DOHH2 (cell line): ENCODE measurements at regions not wholly inside any gene's neighbourhood (a gene's known extent, or its start where the extent isn't known, plus 50 kb on each side); places are given as distances from the start of the nearest gene placed in this dataset.

Experiments
- H3F3A ChIP-seq: fragments of 200-600 bp; sonication (generic), shearing (Covaris generic); 2 replicates; pipeline ENCODE4 v1.6.0; 2016; ENCODE audit warnings: antibody characterized with exemption, mild to moderate bottlenecking; ENCODE audit not compliant: control insufficient read depth, insufficient read depth
- H3K27ac ChIP-seq: fragments of 200-600 bp; sonication (generic); 2 replicates; pipeline ENCODE4 v1.5.1; 2014; ENCODE audit warnings: low read depth, mild to moderate bottlenecking, low read length, moderate library complexity
- H3K27me3 ChIP-seq: fragments of 200-600 bp; sonication (generic); 2 replicates; pipeline ENCODE4 v1.6.1; 2014; ENCODE audit warnings: mild to moderate bottlenecking, low read length, mixed read lengths; ENCODE audit not compliant: control insufficient read depth
- H3K36me3 ChIP-seq: fragments of 200-600 bp; sonication (generic); 2 replicates; pipeline ENCODE4 v1.6.1; 2014; ENCODE audit warnings: mild to moderate bottlenecking, low read length, moderate library complexity, mixed read lengths; ENCODE audit not compliant: control insufficient read depth
- H3K4me1 ChIP-seq: fragments of 200-600 bp; sonication (generic); 2 replicates; pipeline ENCODE4 v1.6.1; 2014; ENCODE audit warnings: mild to moderate bottlenecking, low read length, mixed read lengths; ENCODE audit not compliant: control insufficient read depth
- H3K4me2 ChIP-seq: fragments of 200-600 bp; sonication (generic); 2 replicates; pipeline ENCODE4 v1.6.0; 2014; ENCODE audit warnings: mild to moderate bottlenecking, low read length, moderate library complexity
- H3K4me3 ChIP-seq: fragments of 200-600 bp; sonication (generic); 2 replicates; pipeline ENCODE4 v1.5.1; 2014; ENCODE audit warnings: mild to moderate bottlenecking, low read length, mixed read lengths
- H3K79me2 ChIP-seq: fragments of 200-600 bp; sonication (generic); 2 replicates; pipeline ENCODE4 v1.6.1; 2014; ENCODE audit warnings: mild to moderate bottlenecking, low read length, mixed read lengths; ENCODE audit not compliant: control insufficient read depth
- H3K9me2 ChIP-seq: fragments of 200-600 bp; sonication (generic); replicated peaks from 2 replicates; pipeline ENCODE4 v1.6.1; 2014; ENCODE audit warnings: mild to moderate bottlenecking, low read length, mixed read lengths; ENCODE audit not compliant: control insufficient read depth
- H3K9me3 ChIP-seq: fragments of 200-600 bp; sonication (generic); 2 replicates; pipeline ENCODE4 v1.6.1; 2014; ENCODE audit warnings: antibody characterized with exemption, low read length, mixed read lengths; ENCODE audit not compliant: control insufficient read depth, insufficient read depth
- H4K20me1 ChIP-seq: fragments of 200-600 bp; sonication (generic); 2 replicates; pipeline ENCODE4 v1.6.0; 2014; ENCODE audit warnings: low read depth, mild to moderate bottlenecking, antibody characterized with exemption, low read length, moderate library complexity; ENCODE audit not compliant: control insufficient read depth, insufficient read depth
- EZH2phosphoT487 ChIP-seq: fragments of 200-600 bp; sonication (generic); IDR thresholded peaks from 2 replicates; pipeline ENCODE4 v1.6.1; 2017; ENCODE audit warnings: borderline replicate concordance, mild to moderate bottlenecking, antibody characterized with exemption, low read length, moderate library complexity, mixed read lengths
- TF ChIP-seq, protein P1 (sequence below): fragments of 200-600 bp; sonication (generic); IDR thresholded peaks from one replicate; pipeline ENCODE4 v1.5.1; 2014; ENCODE audit warnings: antibody characterized with exemption, mild to moderate bottlenecking, low read depth, low read length; ENCODE audit not compliant: poor library complexity, severe bottlenecking

DNA sequence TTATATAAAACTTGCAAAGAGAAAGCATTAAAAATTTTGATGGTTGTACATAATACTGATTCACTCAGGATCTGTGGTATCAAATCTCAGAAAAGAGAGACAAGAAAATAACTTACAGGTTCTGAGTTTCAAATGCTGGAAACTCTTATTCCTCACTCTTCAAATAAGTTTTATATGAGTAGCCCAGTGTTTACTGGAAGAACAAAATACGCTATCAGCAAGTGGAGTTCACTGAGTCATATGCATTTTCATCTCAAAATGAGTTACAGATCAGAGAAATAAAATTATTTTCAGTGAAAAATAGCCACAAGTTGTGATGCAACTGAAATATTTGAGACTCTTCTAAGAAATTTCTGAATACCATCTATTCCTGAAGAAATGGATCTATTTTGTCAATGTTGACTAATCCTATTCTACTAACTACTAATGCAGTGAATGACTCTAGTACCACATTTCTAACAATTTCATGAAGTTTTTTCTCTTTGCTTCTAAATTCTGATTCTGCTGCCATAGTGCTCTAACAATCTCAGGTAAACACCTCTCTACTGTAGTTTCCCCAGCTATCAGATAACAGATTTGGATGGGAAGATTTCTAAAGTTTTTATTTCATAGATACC, 391.7 kb downstream of the ZEB2 start:
- H3F3A ChIP-seq, result no peaks in the 10 kb centered on the region
- H3K79me2 ChIP-seq, result no peaks in the 10 kb centered on the region
- H3K9me2 ChIP-seq, result no peaks in the 10 kb centered on the region
- H3K4me3 ChIP-seq, result no peak overlapping the region
- H3K4me1 ChIP-seq, result no peaks in the 10 kb centered on the region
- H3K4me2 ChIP-seq, result no peak overlapping the region
- no peaks in the 10 kb centered on the region for H3K36me3 ChIP-seq
- H4K20me1 ChIP-seq, result no peaks in the 10 kb centered on the region
- TF ChIP-seq, protein P1, sequence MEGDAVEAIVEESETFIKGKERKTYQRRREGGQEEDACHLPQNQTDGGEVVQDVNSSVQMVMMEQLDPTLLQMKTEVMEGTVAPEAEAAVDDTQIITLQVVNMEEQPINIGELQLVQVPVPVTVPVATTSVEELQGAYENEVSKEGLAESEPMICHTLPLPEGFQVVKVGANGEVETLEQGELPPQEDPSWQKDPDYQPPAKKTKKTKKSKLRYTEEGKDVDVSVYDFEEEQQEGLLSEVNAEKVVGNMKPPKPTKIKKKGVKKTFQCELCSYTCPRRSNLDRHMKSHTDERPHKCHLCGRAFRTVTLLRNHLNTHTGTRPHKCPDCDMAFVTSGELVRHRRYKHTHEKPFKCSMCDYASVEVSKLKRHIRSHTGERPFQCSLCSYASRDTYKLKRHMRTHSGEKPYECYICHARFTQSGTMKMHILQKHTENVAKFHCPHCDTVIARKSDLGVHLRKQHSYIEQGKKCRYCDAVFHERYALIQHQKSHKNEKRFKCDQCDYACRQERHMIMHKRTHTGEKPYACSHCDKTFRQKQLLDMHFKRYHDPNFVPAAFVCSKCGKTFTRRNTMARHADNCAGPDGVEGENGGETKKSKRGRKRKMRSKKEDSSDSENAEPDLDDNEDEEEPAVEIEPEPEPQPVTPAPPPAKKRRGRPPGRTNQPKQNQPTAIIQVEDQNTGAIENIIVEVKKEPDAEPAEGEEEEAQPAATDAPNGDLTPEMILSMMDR, result no peak
- TF ChIP-seq EZH2phosphoT487, result no peak
- no peaks in the 10 kb centered on the region for H3K9me3 ChIP-seq
- no peak overlapping the region for H3K27ac ChIP-seq
- H3K27me3 ChIP-seq, result no peaks in the 10 kb centered on the region

- Histone ChIP-seq H3K9me2 (no peaks in the 10 kb centered on the region), H3K36me3 (no peaks in the 10 kb centered on the region), H3K27me3 (no peaks in the 10 kb centered on the region), H3K4me3 (no peak overlapping the region), H3K79me2 (no peaks in the 10 kb centered on the region), H3K9me3 (no peaks in the 10 kb centered on the region), H3F3A (no peaks in the 10 kb centered on the region), H4K20me1 (no peaks in the 10 kb centered on the region), H3K4me2 (no peak overlapping the region), H3K4me1 (no peaks in the 10 kb centered on the region), H3K27ac (no peak overlapping the region)
- TF ChIP-seq, protein P1, result no peak
- no peak for TF ChIP-seq EZH2phosphoT487
Measured at GRCh38 chr2:144127693-144128092, 392.2 kb downstream of the ZEB2 start.

DNA sequence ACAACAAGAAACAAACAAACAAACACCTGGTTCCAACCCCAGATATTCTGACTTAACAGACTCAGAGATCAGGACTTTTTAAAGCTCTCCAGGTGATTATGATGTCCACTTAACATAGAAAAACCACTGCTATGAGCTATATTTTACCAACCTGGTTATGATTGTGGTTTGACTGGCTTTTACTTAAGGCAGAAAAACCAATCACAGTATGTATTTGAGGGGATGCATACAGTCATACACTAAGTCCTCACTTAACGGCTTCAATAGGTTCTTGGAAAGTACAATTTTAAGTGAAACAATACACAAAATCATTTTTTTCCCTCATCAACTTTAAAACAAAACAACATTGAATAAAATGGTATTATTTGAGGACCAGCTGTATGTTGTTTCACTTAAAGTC, 393.6 kb downstream of the ZEB2 start:
- Histone ChIP-seq H3F3A (no peaks in the 10 kb centered on the region), H3K27ac (no peak overlapping the region), H3K27me3 (no peaks in the 10 kb centered on the region), H4K20me1 (no peaks in the 10 kb centered on the region), H3K9me2 (no peaks in the 10 kb centered on the region), H3K36me3 (no peaks in the 10 kb centered on the region), H3K4me3 (no peak overlapping the region), H3K4me1 (no peaks in the 10 kb centered on the region), H3K79me2 (no peaks in the 10 kb centered on the region), H3K4me2 (no peak overlapping the region), H3K9me3 (no peaks in the 10 kb centered on the region)
- no peak for TF ChIP-seq EZH2phosphoT487
- TF ChIP-seq, protein P1, result no peak

- Histone ChIP-seq H3K9me3 (no peaks in the 10 kb centered on the region), H3K79me2 (no peaks in the 10 kb centered on the region), H3K4me2 (no peak overlapping the region), H3K27me3 (no peaks in the 10 kb centered on the region), H3K4me3 (no peak overlapping the region), H3K27ac (no peak overlapping the region), H3K9me2 (no peaks in the 10 kb centered on the region), H4K20me1 (no peaks in the 10 kb centered on the region), H3K4me1 (no peaks in the 10 kb centered on the region), H3F3A (no peaks in the 10 kb centered on the region), H3K36me3 (no peaks in the 10 kb centered on the region)
- TF ChIP-seq, protein P1, result no peak
- no peak for TF ChIP-seq EZH2phosphoT487
Measured at GRCh38 chr2:144125751-144126150, 394.2 kb downstream of the ZEB2 start.
